Thyroid gland (tissue), 4 donors: ENCODE measurements at regions not wholly inside any gene's neighbourhood (a gene's known extent, or its start where the extent isn't known, plus 50 kb on each side); places are given as distances from the start of the nearest gene placed in this dataset.

Experiments used
- CTCF ChIP-seq, 6 experiments: fragments of 200-600 bp in 3 of 6; fragments of 450-650 bp in 3 of 6; sonication (generic) in 3 of 6; IDR thresholded peaks; one replicate each; pipeline ENCODE4 v1.5.1; 2016 to 2019; ENCODE audit warnings: antibody characterized with exemption in 6 of 6, mild to moderate bottlenecking in 2 of 6, inconsistent platforms in 1 of 6, moderate library complexity in 1 of 6
- POLR2A ChIP-seq, 2 donors: fragments of 450-650 bp; IDR thresholded peaks; one replicate each; pipeline ENCODE4 v1.6.1; 2017; ENCODE audit warnings: antibody characterized with exemption in 2 of 2, mild to moderate bottlenecking in 2 of 2, moderate library complexity in 1 of 2

DNA sequence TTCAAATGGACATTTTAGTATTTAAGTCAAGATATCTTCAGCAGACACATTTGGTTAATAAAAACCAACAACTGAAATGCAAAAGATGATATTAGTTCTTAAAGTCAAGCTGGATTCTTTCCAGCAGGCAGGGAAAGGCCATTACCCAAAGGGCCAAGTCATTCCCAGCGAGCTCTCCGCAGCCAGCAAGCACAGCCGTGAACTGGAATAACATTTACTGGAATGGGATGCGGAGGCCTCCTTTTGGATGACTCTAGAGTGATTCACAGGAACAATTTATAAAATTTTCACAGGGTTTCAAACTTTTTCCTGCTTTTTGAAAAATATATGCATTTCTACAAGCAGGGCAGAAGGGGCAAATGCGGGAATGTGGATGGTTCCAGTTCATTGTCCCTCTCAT lies 76.6 kb upstream of the DAB2 start:
- no peak for TF ChIP-seq CTCF (IDR thresholded peaks at IDR 0.05)
- TF ChIP-seq POLR2A (IDR thresholded peaks at IDR 0.05) = no peak
